ENCODE measurements at regions not wholly inside any gene's neighbourhood (a gene's known extent, or its start where the extent isn't known, plus 50 kb on each side); places are given as distances from the start of the nearest gene placed in this dataset.
"Not testable (repeated sequence)": the region's sequence is repeated elsewhere in the genome, so short reads cannot be mapped to it uniquely, and the experiment has no call there.

DNA sequence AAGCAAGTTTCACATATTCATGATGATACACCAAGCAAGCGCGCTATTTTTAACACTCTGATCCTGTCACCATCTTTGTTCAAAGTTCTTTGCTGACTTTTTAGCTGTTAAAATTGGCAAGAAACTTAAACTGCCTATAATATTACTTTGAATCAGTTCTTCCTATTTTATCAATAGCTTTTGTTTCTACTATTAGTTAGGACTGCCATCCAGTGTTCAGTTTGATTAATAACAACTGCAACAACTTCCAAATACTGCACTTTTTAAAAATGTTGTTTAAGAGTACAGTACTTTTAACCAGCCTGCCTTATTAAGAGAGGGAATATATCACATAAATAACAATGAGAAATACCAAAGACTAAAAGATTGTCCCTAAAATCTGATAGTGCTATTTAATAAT lies 614.3 kb downstream of the FAM133A start:
- Mint-ChIP-seq H3K36me3 (ENCODE audit: low read depth) (no peaks in the 10 kb centered on the region), H3K27ac (no peak overlapping the region), H3K4me3 (no peak overlapping the region), H3K27me3 (no peaks in the 10 kb centered on the region), H3K9me3 (peaks cover 2% of the 10 kb centered on the region), H3K4me1 (no peaks in the 10 kb centered on the region)
- TF ChIP-seq CTCF (IDR thresholded peaks at IDR 0.05): no peak
- CTCF ChIA-PET: no interaction called here
- ATAC-seq (ENCODE audit: low read depth): no peak
- intact Hi-C loops (cut with micrococcal nuclease): no loop called here
- no peak for DNase-seq
- POLR2A ChIA-PET: no interaction called here

DNA sequence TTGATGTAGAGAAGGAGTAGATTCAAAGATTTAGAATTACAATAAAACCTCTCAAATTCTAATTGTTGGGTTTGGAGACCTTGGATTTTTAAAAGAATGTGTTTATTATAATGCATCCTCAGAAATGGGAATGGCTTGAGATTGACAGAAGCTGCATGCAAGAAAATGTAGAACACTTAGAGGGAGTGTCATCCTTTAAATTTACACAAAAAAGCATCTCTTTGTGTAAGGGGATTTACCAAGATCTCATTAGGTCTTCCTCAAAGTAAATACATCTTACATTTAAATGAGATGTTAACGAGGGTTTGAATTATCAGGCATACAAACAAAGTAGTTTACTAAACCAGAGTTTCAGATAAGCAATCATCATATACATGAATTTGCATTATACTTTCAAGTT lies 615.0 kb downstream of the FAM133A start:
- no peak for DNase-seq
- Mint-ChIP-seq H3K27me3 (no peaks in the 10 kb centered on the region), H3K4me3 (no peak overlapping the region), H3K27ac (no peak overlapping the region), H3K36me3 (ENCODE audit: low read depth) (no peaks in the 10 kb centered on the region), H3K9me3 (peaks cover 2% of the 10 kb centered on the region), H3K4me1 (no peaks in the 10 kb centered on the region)
- ChIA-PET POLR2A (no interaction called here), CTCF (no interaction called here)
- no peak for TF ChIP-seq CTCF (IDR thresholded peaks at IDR 0.05)
- intact Hi-C loops (cut with micrococcal nuclease): no loop called here
- ATAC-seq (ENCODE audit: low read depth): no peak

DNA sequence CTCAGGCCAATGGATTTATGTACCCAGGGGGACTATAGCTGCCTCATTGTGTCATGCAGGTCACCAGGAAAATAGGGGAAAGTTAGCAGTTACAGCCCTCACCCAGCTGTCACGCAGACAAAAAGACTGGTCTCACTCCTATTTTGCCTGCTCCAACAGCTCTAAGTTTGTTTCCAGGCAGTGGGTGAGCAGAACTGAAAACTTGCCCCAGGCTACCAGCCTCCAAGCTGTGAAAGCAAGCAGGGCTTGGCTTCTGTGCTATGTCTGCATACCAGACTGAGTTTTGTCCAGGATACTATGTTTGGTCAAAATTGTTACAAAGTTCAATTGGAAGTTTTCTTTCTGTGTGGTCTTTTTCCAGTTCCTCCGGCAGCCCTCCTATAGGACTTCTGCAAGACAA lies 628.4 kb downstream of the FAM133A start:
- H3K4me3 Mint-ChIP-seq: no peak overlapping the region
- H3K27me3 Mint-ChIP-seq: no peaks in the 10 kb centered on the region
- H3K4me1 Mint-ChIP-seq: no peaks in the 10 kb centered on the region
- H3K36me3 Mint-ChIP-seq (ENCODE audit: low read depth): no peaks in the 10 kb centered on the region
- DNase-seq (no peak), ATAC-seq (ENCODE audit: low read depth) (no peak)
- ChIA-PET POLR2A (no interaction called here), CTCF (no interaction called here)
- H3K9me3 Mint-ChIP-seq: peaks cover 5% of the 10 kb centered on the region
- intact Hi-C loops (cut with micrococcal nuclease): no loop called here
- TF ChIP-seq CTCF (IDR thresholded peaks at IDR 0.05): no peak
- no peak overlapping the region for H3K27ac Mint-ChIP-seq

DNA sequence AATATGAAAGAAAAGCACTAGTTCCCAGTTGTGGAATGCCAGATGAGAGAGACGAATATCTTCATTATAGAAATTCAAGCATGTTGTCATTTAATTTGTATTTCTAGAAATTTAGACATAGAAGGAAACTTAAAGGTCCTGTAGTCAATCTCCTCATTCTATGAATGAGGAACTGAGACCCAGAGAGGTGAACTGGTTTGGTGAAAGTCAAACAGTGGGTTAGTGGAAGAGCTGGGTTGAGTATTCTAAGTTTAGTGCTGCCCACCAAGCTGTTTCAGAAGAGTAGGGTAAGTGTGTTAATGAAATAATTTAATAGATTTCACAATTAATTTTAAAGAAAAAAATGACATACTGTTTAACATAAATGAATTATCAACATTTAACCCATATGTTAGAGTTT lies 655.2 kb downstream of the FAM133A start:
- no peaks in the 10 kb centered on the region for H3K27me3 Mint-ChIP-seq
- TF ChIP-seq CTCF (IDR thresholded peaks at IDR 0.05): no peak
- CTCF ChIA-PET: no interaction called here
- H3K27ac Mint-ChIP-seq: no peak overlapping the region
- no peaks in the 10 kb centered on the region for H3K36me3 Mint-ChIP-seq (ENCODE audit: low read depth)
- no peaks in the 10 kb centered on the region for H3K4me1 Mint-ChIP-seq
- no peak overlapping the region for H3K4me3 Mint-ChIP-seq
- no peak for DNase-seq
- ATAC-seq (ENCODE audit: low read depth): no peak
- no peaks in the 10 kb centered on the region for H3K9me3 Mint-ChIP-seq
- intact Hi-C loops (cut with micrococcal nuclease): no loop called here
- POLR2A ChIA-PET: no interaction called here

GRCh38 chrX:94341730-94342129 lies 667.7 kb downstream of the FAM133A start:
- CTCF ChIA-PET, POLR2A ChIA-PET: not testable (repeated sequence)

GRCh38 chrX:94361241-94361640 lies 687.2 kb downstream of the FAM133A start:
- POLR2A ChIA-PET: no interaction called here
- CTCF ChIA-PET: no interaction called here
- Mint-ChIP-seq H3K9me3 (no peaks in the 10 kb centered on the region), H3K4me3 (no peak overlapping the region), H3K36me3 (ENCODE audit: low read depth) (no peaks in the 10 kb centered on the region), H3K4me1 (no peaks in the 10 kb centered on the region), H3K27me3 (no peaks in the 10 kb centered on the region), H3K27ac (no peak overlapping the region)
- intact Hi-C loops (cut with micrococcal nuclease): no loop called here
- no peak for ATAC-seq (ENCODE audit: low read depth)
- no peak for DNase-seq
- no peak for TF ChIP-seq CTCF (IDR thresholded peaks at IDR 0.05)

More at GRCh38 chrX:94341730-94342129, 667.7 kb downstream of the FAM133A start:
- H3K4me3 Mint-ChIP-seq; ATAC-seq (ENCODE audit: low read depth); intact Hi-C loops (cut with micrococcal nuclease); H3K36me3 Mint-ChIP-seq (ENCODE audit: low read depth); H3K4me1 Mint-ChIP-seq; DNase-seq; H3K27me3 Mint-ChIP-seq; H3K27ac Mint-ChIP-seq; H3K9me3 Mint-ChIP-seq: not testable (repeated sequence)

All from activated B cell treated with CpG ODN at 0.5 μM for 24 hours (primary cell).